Suppressor macrophage treated with lipopolysaccharide for 4 hours (primary cell): ENCODE measurements at regions not wholly inside any gene's neighbourhood (a gene's known extent, or its start where the extent isn't known, plus 50 kb on each side); places are given as distances from the start of the nearest gene placed in this dataset.

Experiments
- DNase-seq: peaks from one replicate; pipeline ENCODE4 v3.0.0-alpha.2; 2020

DNA sequence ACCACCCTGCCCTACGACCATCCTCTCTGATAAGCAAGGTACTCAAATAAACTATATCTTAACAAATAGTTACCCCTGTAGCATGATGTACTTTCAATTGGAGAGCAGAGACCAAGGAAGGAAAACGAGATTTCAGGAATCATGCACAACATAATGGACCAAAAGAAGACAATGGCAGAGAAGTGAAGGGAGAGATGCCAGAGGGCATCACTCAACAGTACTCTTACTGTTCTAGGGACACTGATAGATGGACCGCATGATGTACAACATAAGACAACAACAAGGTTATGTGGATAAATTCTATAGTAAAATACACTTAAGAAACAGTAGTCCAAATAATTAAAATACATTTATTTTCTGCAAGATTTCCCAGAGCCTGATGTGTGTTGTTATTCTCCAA is 77.5 kb upstream of the IFNG-AS1 start:
- no peak for DNase-seq

GRCh38 chr12:67915335-67915851 is 73.9 kb upstream of the IFNG-AS1 start:
- no peak for DNase-seq

- DNase-seq, result no peak
These were observed 72.8 kb upstream of the IFNG-AS1 start for GRCh38 chr12:67916266-67916970.

GRCh38 chr12:67917811-67918210 is 71.4 kb upstream of the IFNG-AS1 start:
- DNase-seq, result no peak

DNA sequence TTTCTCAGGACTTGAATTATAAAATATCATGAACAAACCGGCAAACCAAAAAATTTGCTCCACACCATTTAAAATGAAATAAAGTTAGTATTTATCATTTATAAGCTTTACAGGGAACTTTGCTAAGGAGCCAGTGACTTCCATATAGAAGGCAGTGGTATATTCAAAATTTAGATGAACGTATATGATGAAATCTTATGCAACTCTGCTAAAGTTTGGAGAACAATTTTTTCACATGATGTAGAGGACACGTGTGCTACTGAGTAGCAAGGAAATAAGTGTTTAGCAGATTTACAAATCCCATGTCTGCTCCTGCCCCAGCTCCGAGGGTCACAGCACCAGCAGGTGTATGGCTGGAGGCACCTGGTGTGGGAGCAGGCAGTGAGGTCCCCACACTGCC is 70.8 kb upstream of the IFNG-AS1 start:
- no peak for DNase-seq

DNA sequence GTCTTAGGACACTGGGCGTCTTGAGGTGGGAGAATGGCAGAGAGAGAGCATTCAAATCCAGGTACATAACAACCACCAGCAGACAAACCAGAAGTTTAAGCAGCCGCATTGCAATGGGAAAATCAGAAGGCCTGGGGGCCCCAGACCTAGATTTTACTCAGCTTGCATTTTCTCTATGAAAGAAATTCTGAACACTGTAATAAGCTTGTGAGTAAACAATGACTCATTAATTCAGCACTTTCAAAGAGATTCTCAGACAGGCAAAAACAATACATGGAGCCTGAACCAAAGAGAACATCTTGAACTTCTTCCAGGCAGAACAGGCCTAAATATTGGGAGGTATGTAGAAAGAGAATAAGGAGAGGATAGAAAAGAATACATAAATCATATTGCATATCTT is 69.8 kb upstream of the IFNG-AS1 start:
- DNase-seq, result no peak

DNA sequence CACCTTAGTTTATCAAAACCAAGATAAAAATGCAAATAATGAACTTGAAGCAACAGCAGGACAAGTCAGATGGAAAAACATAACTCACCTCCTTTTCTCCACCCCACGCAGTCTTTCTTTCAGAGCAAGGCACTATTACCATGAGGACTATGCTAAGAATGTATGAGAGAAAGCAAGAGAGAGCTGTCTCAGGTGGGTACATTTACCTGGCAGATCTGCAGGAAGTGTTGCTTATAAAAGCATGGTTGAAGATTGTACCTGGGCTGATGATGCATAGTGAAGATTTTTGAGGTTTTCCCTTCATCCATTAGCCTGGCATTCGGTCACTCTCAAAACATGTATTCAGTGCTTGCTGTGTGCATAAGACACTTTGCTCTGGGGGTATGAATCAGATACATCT is 68.8 kb upstream of the IFNG-AS1 start:
- DNase-seq, result no peak

DNA sequence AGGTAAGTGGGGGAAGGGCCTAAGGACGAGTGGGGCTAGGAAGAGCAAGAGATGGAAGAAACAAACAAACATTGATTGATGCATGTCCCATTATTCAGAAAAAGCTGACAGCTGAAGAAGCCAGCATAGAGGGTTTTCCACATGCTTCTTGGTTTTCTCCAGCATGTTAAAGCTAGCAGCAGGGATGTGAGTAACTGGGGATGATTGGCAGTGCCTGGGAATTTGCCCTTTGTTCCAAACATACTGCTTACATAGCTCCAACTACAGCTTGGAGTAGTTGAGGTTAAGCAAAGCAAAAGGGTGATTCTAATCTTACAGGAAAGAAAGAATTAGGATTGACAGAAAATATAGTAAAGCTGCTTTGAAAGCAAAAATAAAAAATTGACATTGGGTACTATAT is 68.0 kb upstream of the IFNG-AS1 start:
- no peak for DNase-seq

GRCh38 chr12:67922245-67922644 is 67.0 kb upstream of the IFNG-AS1 start:
- DNase-seq, result no peak

- no peak for DNase-seq
These were observed 64.2 kb upstream of the IFNG-AS1 start for GRCh38 chr12:67925077-67925476.

DNA sequence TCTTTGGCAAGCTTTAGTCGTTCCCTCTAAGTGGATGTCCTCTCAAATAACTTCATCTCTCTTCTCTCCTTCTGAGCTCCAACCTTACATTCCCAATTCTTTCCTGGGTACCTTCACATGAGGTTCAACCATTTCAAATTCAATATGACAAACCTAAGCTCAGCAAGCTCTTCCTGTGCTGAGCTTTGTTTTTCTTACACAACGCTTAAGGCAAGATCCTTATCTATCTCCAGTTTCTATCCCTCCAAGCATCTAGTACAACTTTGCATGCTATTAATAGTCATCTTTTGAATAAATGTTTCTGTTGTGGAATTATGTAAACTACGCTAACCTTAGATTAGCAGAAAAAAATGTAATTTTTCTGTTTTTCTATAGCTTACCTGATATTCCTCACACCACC is 63.7 kb upstream of the IFNG-AS1 start:
- no peak for DNase-seq

DNA sequence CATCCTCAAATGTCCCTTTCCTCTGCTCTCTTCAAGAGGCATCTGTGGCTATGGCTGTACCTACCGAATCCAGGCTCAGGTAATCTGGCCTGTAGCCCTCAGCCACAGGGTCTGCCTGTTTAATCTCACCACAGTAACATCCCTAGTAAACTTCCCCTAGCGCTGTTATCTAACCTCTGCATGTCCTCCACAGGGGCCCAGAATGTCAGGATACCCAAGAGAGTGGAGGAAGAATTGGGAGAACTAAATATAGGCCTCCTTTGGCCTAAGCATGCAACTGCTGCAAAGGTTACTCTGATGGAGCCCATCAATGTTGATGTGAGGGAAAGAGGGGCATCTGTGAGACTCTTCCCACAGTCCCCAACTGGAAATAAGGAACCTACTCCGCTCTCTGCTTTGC is 63.2 kb upstream of the IFNG-AS1 start:
- DNase-seq, result no peak

GRCh38 chr12:67927324-67927723 is 61.9 kb upstream of the IFNG-AS1 start:
- DNase-seq, result no peak

- no peak for DNase-seq
These were observed 61.4 kb upstream of the IFNG-AS1 start for GRCh38 chr12:67927815-67928214.

GRCh38 chr12:67928621-67929383 is 60.4 kb upstream of the IFNG-AS1 start:
- DNase-seq, result no peak

- DNase-seq, result no peak
These were observed 59.9 kb upstream of the IFNG-AS1 start for GRCh38 chr12:67929384-67929772.

GRCh38 chr12:67937822-67938221 is 51.4 kb upstream of the IFNG-AS1 start:
- no peak for DNase-seq
